ENCODE measurements at regions not wholly inside any gene's neighbourhood (a gene's known extent, or its start where the extent isn't known, plus 50 kb on each side); places are given as distances from the start of the nearest gene placed in this dataset.

DNA sequence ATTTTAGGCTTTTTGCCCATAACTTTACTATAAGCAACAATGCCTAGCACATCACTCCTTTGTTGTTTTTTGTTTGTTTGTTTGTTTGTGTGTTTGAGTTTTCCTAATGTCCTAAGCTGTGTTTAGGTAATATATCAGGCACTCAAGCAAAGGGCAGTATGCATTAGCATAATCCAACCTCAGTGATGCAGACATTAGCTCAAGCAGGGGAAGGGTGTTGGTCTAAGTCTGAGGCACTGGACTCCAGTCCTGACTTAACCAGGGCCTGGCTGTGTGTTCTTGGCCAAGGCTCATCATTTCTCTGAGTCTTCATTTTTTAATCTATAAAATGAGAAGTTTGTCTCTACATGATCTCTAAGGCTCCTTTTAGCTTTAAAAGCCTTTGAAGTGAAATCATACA is 65.9 kb upstream of the RFC3 start:
- H2BK15ac ChIP-seq (ENCODE audit: low read depth, poor library complexity, severe bottlenecking): no peak overlapping the region

DNA sequence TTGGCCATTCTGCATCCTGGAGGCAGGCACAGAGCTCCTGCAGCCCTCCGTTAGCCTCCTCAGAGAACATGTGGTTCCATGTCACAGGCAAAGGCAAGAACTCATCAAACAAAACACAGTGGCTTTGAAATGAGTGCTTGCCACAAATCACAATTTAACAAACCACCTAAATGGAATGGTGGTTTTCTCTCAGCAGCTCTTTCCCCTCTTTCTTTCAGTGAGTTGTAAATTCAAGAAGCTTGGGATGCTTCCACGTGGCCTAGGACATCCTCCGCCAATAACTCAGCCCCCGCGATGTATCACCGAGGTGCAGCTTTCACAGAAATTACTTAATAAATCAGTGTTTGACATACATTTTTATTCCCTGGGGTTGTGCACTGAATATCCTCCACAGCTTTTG is 65.4 kb upstream of the RFC3 start:
- Histone ChIP-seq H3K9me3 (ENCODE audit: control insufficient read depth, low read length) (no peaks in the 10 kb centered on the region), H4K91ac (ENCODE audit: low read length) (no peak overlapping the region), H2BK12ac (ENCODE audit: low read length in 2 of 2) (no peak overlapping the region), H3K18ac (ENCODE audit: low read depth in 1 of 2, low read length in 2 of 2) (no peak overlapping the region), H3K4me3 (ENCODE audit: insufficient read depth in 1 of 2, low read depth in 1 of 2, low read length in 2 of 2) (no peak overlapping the region), H3K79me1 (replicated peaks; ENCODE audit: low read length, poor library complexity, severe bottlenecking) (no peaks in the 10 kb centered on the region), H3K9ac (ENCODE audit: low read length) (no peak overlapping the region), H2BK5ac (ENCODE audit: low read depth, low read length, poor library complexity, severe bottlenecking) (no peak overlapping the region), H2BK15ac (ENCODE audit: low read depth, poor library complexity, severe bottlenecking) (no peak overlapping the region), H3K14ac (ENCODE audit: low read length in 2 of 2) (no peak overlapping the region), H3K4ac (ENCODE audit: low read depth in 1 of 2, low read length in 2 of 2) (no peak overlapping the region), H2AK5ac (ENCODE audit: low read length, severe bottlenecking) (no peak overlapping the region), H3K36me3 (ENCODE audit: control insufficient read depth in 1 of 2, insufficient read depth in 2 of 2, low read depth in 1 of 2, low read length in 2 of 2) (no peaks in the 10 kb centered on the region), H2AFZ (ENCODE audit: low read depth, low read length) (no peak overlapping the region), H3K4me1 (ENCODE audit: control insufficient read depth, insufficient read depth, low read depth, low read length) (no peaks in the 10 kb centered on the region), H3K23ac (ENCODE audit: low read length in 2 of 2) (no peak overlapping the region), H3K4me2 (ENCODE audit: low read length, poor library complexity, severe bottlenecking) (no peak overlapping the region), H3K27me3 (ENCODE audit: control insufficient read depth in 1 of 2, insufficient read depth in 1 of 2, low read length in 2 of 2) (peaks cover 0 to 28% of the 10 kb centered on the region in 2 experiments), H3K27ac (ENCODE audit: low read length, poor library complexity, severe bottlenecking) (no peak overlapping the region), H2BK120ac (ENCODE audit: low read depth, low read length) (no peak overlapping the region), H4K8ac (ENCODE audit: low read length) (no peak overlapping the region)
- DNase-seq: no peak
- WGBS: 92% methylated on average over 6 of the region's 6 CpGs

More for the DNA sequence above, 65.9 kb upstream of the RFC3 start:
- no peak overlapping the region for H3K4me3 ChIP-seq (ENCODE audit: insufficient read depth in 1 of 2, low read depth in 1 of 2, low read length in 2 of 2)
- H2AK5ac ChIP-seq (ENCODE audit: low read length, severe bottlenecking): no peak overlapping the region
- H3K23ac ChIP-seq (ENCODE audit: low read length in 2 of 2): no peak overlapping the region
- H2BK120ac ChIP-seq (ENCODE audit: low read depth, low read length): no peak overlapping the region
- H3K4me1 ChIP-seq (ENCODE audit: control insufficient read depth, insufficient read depth, low read depth, low read length): no peaks in the 10 kb centered on the region
- DNase-seq: no peak
- H3K27me3 ChIP-seq (ENCODE audit: control insufficient read depth in 1 of 2, insufficient read depth in 1 of 2, low read length in 2 of 2): peaks cover 0 to 28% of the 10 kb centered on the region in 2 experiments
- H2BK5ac ChIP-seq (ENCODE audit: low read depth, low read length, poor library complexity, severe bottlenecking): no peak overlapping the region
- no peak overlapping the region for H2BK12ac ChIP-seq (ENCODE audit: low read length in 2 of 2)
- no peak overlapping the region for H3K4me2 ChIP-seq (ENCODE audit: low read length, poor library complexity, severe bottlenecking)
- H3K4ac ChIP-seq (ENCODE audit: low read depth in 1 of 2, low read length in 2 of 2): no peak overlapping the region
- H2AFZ ChIP-seq (ENCODE audit: low read depth, low read length): no peak overlapping the region
- H3K9me3 ChIP-seq (ENCODE audit: control insufficient read depth, low read length): no peaks in the 10 kb centered on the region
- no peak overlapping the region for H4K8ac ChIP-seq (ENCODE audit: low read length)
- H3K79me1 ChIP-seq (replicated peaks; ENCODE audit: low read length, poor library complexity, severe bottlenecking): no peaks in the 10 kb centered on the region
- no peak overlapping the region for H3K18ac ChIP-seq (ENCODE audit: low read depth in 1 of 2, low read length in 2 of 2)
- H3K27ac ChIP-seq (ENCODE audit: low read length, poor library complexity, severe bottlenecking): no peak overlapping the region
- no peak overlapping the region for H4K91ac ChIP-seq (ENCODE audit: low read length)
- H3K36me3 ChIP-seq (ENCODE audit: control insufficient read depth in 1 of 2, insufficient read depth in 2 of 2, low read depth in 1 of 2, low read length in 2 of 2): no peaks in the 10 kb centered on the region
- H3K14ac ChIP-seq (ENCODE audit: low read length in 2 of 2): no peak overlapping the region
- no peak overlapping the region for H3K9ac ChIP-seq (ENCODE audit: low read length)

DNA sequence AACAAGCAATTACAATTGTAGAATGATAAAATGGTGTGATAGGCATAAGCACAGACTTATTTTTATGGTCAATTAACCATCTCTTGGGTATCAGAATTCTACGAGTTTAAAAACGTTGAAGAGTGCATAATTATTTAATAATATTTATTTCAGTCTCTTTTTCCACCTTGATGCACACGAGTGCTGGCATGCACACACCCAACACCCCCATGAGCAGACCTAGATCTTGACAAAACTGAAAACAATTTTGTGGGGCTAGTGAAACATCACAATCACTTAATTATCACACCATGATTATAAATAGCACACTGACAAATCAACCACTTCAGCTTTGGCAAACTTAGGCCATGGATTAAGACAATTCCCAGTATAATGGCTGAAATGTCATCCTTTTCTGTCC is 61.0 kb upstream of the RFC3 start:
- Histone ChIP-seq H3K27me3 (ENCODE audit: control insufficient read depth in 1 of 2, insufficient read depth in 1 of 2, low read length in 2 of 2) (peaks cover 0 to 15% of the 10 kb centered on the region in 2 experiments), H2BK120ac (ENCODE audit: low read depth, low read length) (no peak overlapping the region), H3K4me3 (ENCODE audit: insufficient read depth in 1 of 2, low read depth in 1 of 2, low read length in 2 of 2) (no peak overlapping the region), H2AFZ (ENCODE audit: low read depth, low read length) (no peak overlapping the region), H3K14ac (ENCODE audit: low read length in 2 of 2) (no peak overlapping the region), H3K9me3 (ENCODE audit: control insufficient read depth, low read length) (no peaks in the 10 kb centered on the region), H4K91ac (ENCODE audit: low read length) (no peak overlapping the region), H3K9ac (ENCODE audit: low read length) (no peak overlapping the region), H3K4me2 (ENCODE audit: low read length, poor library complexity, severe bottlenecking) (no peak overlapping the region), H3K4ac (ENCODE audit: low read depth in 1 of 2, low read length in 2 of 2) (no peak overlapping the region), H3K79me1 (replicated peaks; ENCODE audit: low read length, poor library complexity, severe bottlenecking) (no peaks in the 10 kb centered on the region), H2BK5ac (ENCODE audit: low read depth, low read length, poor library complexity, severe bottlenecking) (no peak overlapping the region), H4K8ac (ENCODE audit: low read length) (no peak overlapping the region), H3K4me1 (ENCODE audit: control insufficient read depth, insufficient read depth, low read depth, low read length) (no peaks in the 10 kb centered on the region), H3K27ac (ENCODE audit: low read length, poor library complexity, severe bottlenecking) (no peak overlapping the region), H3K18ac (ENCODE audit: low read depth in 1 of 2, low read length in 2 of 2) (no peak overlapping the region), H2BK12ac (ENCODE audit: low read length in 2 of 2) (no peak overlapping the region), H3K36me3 (ENCODE audit: control insufficient read depth in 1 of 2, insufficient read depth in 2 of 2, low read depth in 1 of 2, low read length in 2 of 2) (no peaks in the 10 kb centered on the region), H2AK5ac (ENCODE audit: low read length, severe bottlenecking) (no peak overlapping the region), H3K23ac (ENCODE audit: low read length in 2 of 2) (no peak overlapping the region), H2BK15ac (ENCODE audit: low read depth, poor library complexity, severe bottlenecking) (no peak overlapping the region)
- no peak for DNase-seq
- WGBS: 90% methylated on average over 3 of the region's 3 CpGs

DNA sequence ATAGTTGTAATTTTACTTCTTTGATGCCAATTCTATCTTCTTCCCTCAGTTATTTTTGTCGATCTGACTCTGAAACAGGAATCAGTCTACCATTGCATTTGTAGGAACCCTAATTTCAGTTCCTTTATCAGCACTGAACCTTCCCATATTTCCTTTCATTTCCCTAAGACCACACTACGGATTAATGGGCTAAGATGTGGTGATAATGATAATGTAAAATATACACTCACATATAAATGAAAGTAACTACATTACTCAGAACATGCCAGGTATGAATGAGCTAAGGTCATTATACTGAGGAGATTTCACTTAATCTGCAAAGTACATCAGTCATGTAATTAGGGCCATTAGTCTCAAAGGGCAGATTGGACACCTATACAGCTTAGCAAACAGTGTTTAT is 60.2 kb upstream of the RFC3 start:
- H2AFZ ChIP-seq (ENCODE audit: low read depth, low read length): no peak overlapping the region
- H3K4ac ChIP-seq (ENCODE audit: low read depth in 1 of 2, low read length in 2 of 2): no peak overlapping the region
- H3K27me3 ChIP-seq (ENCODE audit: control insufficient read depth in 1 of 2, insufficient read depth in 1 of 2, low read length in 2 of 2): peaks cover 0 to 9% of the 10 kb centered on the region in 2 experiments
- H3K9me3 ChIP-seq (ENCODE audit: control insufficient read depth, low read length): no peaks in the 10 kb centered on the region
- no peak overlapping the region for H2BK120ac ChIP-seq (ENCODE audit: low read depth, low read length)
- 100% methylated on average over 1 of the region's 2 CpGs for WGBS
- no peak overlapping the region for H2BK12ac ChIP-seq (ENCODE audit: low read length in 2 of 2)
- H3K18ac ChIP-seq (ENCODE audit: low read depth in 1 of 2, low read length in 2 of 2): no peak overlapping the region
- H3K27ac ChIP-seq (ENCODE audit: low read length, poor library complexity, severe bottlenecking): no peak overlapping the region
- H4K8ac ChIP-seq (ENCODE audit: low read length): no peak overlapping the region
- no peak overlapping the region for H2AK5ac ChIP-seq (ENCODE audit: low read length, severe bottlenecking)
- no peak overlapping the region for H2BK15ac ChIP-seq (ENCODE audit: low read depth, poor library complexity, severe bottlenecking)
- H3K14ac ChIP-seq (ENCODE audit: low read length in 2 of 2): no peak overlapping the region
- no peak for DNase-seq
- H3K36me3 ChIP-seq (ENCODE audit: control insufficient read depth in 1 of 2, insufficient read depth in 2 of 2, low read depth in 1 of 2, low read length in 2 of 2): no peaks in the 10 kb centered on the region
- no peak overlapping the region for H3K4me2 ChIP-seq (ENCODE audit: low read length, poor library complexity, severe bottlenecking)
- no peaks in the 10 kb centered on the region for H3K79me1 ChIP-seq (replicated peaks; ENCODE audit: low read length, poor library complexity, severe bottlenecking)
- H3K4me1 ChIP-seq (ENCODE audit: control insufficient read depth, insufficient read depth, low read depth, low read length): no peaks in the 10 kb centered on the region
- H3K23ac ChIP-seq (ENCODE audit: low read length in 2 of 2): no peak overlapping the region
- H3K4me3 ChIP-seq (ENCODE audit: insufficient read depth in 1 of 2, low read depth in 1 of 2, low read length in 2 of 2): no peak overlapping the region
- no peak overlapping the region for H2BK5ac ChIP-seq (ENCODE audit: low read depth, low read length, poor library complexity, severe bottlenecking)
- H3K9ac ChIP-seq (ENCODE audit: low read length): no peak overlapping the region
- no peak overlapping the region for H4K91ac ChIP-seq (ENCODE audit: low read length)
